GM18873 (cell line): ENCODE measurements at regions not wholly inside any gene's neighbourhood (a gene's known extent, or its start where the extent isn't known, plus 50 kb on each side); places are given as distances from the start of the nearest gene placed in this dataset.

Experiments used
- ATAC-seq: cut with Tn5 transposase; IDR thresholded peaks from one replicate; pipeline ENCODE4 v1.9.1; 2021; ENCODE audit warnings: mild to moderate bottlenecking, moderate library complexity, moderate number of reproducible peaks; ENCODE audit not compliant: unreplicated experiment, low FRiP score

- no peak for ATAC-seq
These were observed 884.7 kb downstream of the BRD1 start for GRCh38 chr22:48942698-48943566.

- ATAC-seq = no peak
These were observed 885.6 kb downstream of the BRD1 start for GRCh38 chr22:48941903-48942575.

- no peak for ATAC-seq
These were observed 886.4 kb downstream of the BRD1 start for GRCh38 chr22:48941033-48941902.

GRCh38 chr22:48940266-48941032 lies 887.2 kb downstream of the BRD1 start:
- ATAC-seq = no peak

- no peak for ATAC-seq
These were observed 888.0 kb downstream of the BRD1 start for GRCh38 chr22:48939441-48940265.

- no peak for ATAC-seq
These were observed 888.9 kb downstream of the BRD1 start for GRCh38 chr22:48938741-48939140.

- ATAC-seq = no peak
These were observed 890.5 kb downstream of the BRD1 start for GRCh38 chr22:48937032-48937639.

GRCh38 chr22:48936391-48936790 lies 891.3 kb downstream of the BRD1 start:
- no peak for ATAC-seq

- ATAC-seq = no peak
These were observed 893.2 kb downstream of the BRD1 start for GRCh38 chr22:48934446-48934845.

- ATAC-seq = no peak
These were observed 896.2 kb downstream of the BRD1 start for GRCh38 chr22:48931452-48931851.

GRCh38 chr22:48929276-48929790 lies 898.3 kb downstream of the BRD1 start:
- ATAC-seq = no peak

- ATAC-seq = no peak
These were observed 900.1 kb downstream of the BRD1 start for GRCh38 chr22:48927591-48927990.

- no peak for ATAC-seq
These were observed 901.0 kb downstream of the BRD1 start for GRCh38 chr22:48926643-48927042.

GRCh38 chr22:48926136-48926535 lies 901.5 kb downstream of the BRD1 start:
- ATAC-seq = no peak

GRCh38 chr22:48925450-48925849 lies 902.2 kb downstream of the BRD1 start:
- no peak for ATAC-seq

GRCh38 chr22:48923996-48924395 lies 903.7 kb downstream of the BRD1 start:
- ATAC-seq = no peak

GRCh38 chr22:48923165-48923865 lies 904.4 kb downstream of the BRD1 start:
- ATAC-seq = no peak

- no peak for ATAC-seq
These were observed 906.2 kb downstream of the BRD1 start for GRCh38 chr22:48921411-48921903.
